GM23338 (cell line): ENCODE measurements at regions not wholly inside any gene's neighbourhood (a gene's known extent, or its start where the extent isn't known, plus 50 kb on each side); places are given as distances from the start of the nearest gene placed in this dataset.

Experiments used
- ATAC-seq: fragments of 200-7000 bp; cut with Tn5 transposase; 3 replicates; pipeline ENCODE4 v1.9.1; 2020
- DNase-seq: peaks from one replicate; pipeline ENCODE4 v3.0.0-alpha.2; 2015; ENCODE audit warnings: low spot score
- H2AFZ ChIP-seq: fragments of 200-600 bp; sonication (generic); 2 replicates; pipeline ENCODE4 v1.8.0; 2016; ENCODE audit warnings: antibody characterized with exemption, mild to moderate bottlenecking, moderate library complexity
- H3F3A ChIP-seq: fragments of 200-600 bp; sonication (generic); replicated peaks from 2 replicates; pipeline ENCODE4 v1.8.0; 2017; ENCODE audit warnings: antibody characterized with exemption, mixed run types, low read depth
- H3K27ac ChIP-seq: fragments of 200-600 bp; sonication (generic); 2 replicates; pipeline ENCODE4 v1.6.1; 2016; ENCODE audit warnings: low read depth
- H3K27me3 ChIP-seq: fragments of 200-600 bp; sonication (generic); 2 replicates; pipeline ENCODE4 v1.8.0; 2016; ENCODE audit warnings: mild to moderate bottlenecking, mixed run types, moderate library complexity; ENCODE audit not compliant: insufficient read depth
- H3K36me3 ChIP-seq: fragments of 200-600 bp; sonication (generic); 2 replicates; pipeline ENCODE4 v1.8.0; 2016; ENCODE audit warnings: mild to moderate bottlenecking; ENCODE audit not compliant: insufficient read depth
- H3K4me1 ChIP-seq: fragments of 200-600 bp; sonication (generic); 2 replicates; pipeline ENCODE4 v1.8.0; 2016; ENCODE audit warnings: mild to moderate bottlenecking, moderate library complexity; ENCODE audit not compliant: insufficient read depth
- H3K4me2 ChIP-seq: fragments of 200-600 bp; sonication (generic); 2 replicates; pipeline ENCODE4 v1.7.1; 2017; ENCODE audit warnings: mixed run types
- H3K4me3 ChIP-seq: fragments of 200-600 bp; sonication (generic); 2 replicates; pipeline ENCODE4 v1.6.1; 2016; ENCODE audit warnings: mixed run types
- H3K79me2 ChIP-seq: fragments of 200-600 bp; sonication (generic); replicated peaks from 2 replicates; pipeline ENCODE4 v1.8.0; 2017; ENCODE audit warnings: mild to moderate bottlenecking; ENCODE audit not compliant: insufficient read depth
- H3K9me2 ChIP-seq: fragments of 200-600 bp; sonication (generic); 2 replicates; pipeline ENCODE4 v1.8.0; 2017; ENCODE audit not compliant: insufficient read depth
- H4K20me1 ChIP-seq: fragments of 200-600 bp; sonication (generic); replicated peaks from 2 replicates; pipeline ENCODE4 v1.8.0; 2017; ENCODE audit warnings: mild to moderate bottlenecking; ENCODE audit not compliant: insufficient read depth
- H3K27ac Mint-ChIP-seq: 2 replicates; pipeline ENCODE4 v1.8.0; 2020; ENCODE audit warnings: inconsistent platforms, mild to moderate bottlenecking, moderate library complexity, mixed read lengths
- H3K27me3 Mint-ChIP-seq: 3 replicates; pipeline ENCODE4 v1.8.0; 2022; ENCODE audit warnings: low read depth, mild to moderate bottlenecking, moderate library complexity, mixed read lengths, inconsistent platforms; ENCODE audit not compliant: insufficient read depth, poor library complexity
- H3K36me3 Mint-ChIP-seq: 3 replicates; pipeline ENCODE4 v1.8.0; 2021; ENCODE audit warnings: low read depth, mild to moderate bottlenecking, inconsistent platforms, moderate library complexity, mixed read lengths
- H3K4me1 Mint-ChIP-seq: 3 replicates; pipeline ENCODE4 v1.8.0; 2020; ENCODE audit warnings: mild to moderate bottlenecking, inconsistent platforms, mixed read lengths
- H3K4me3 Mint-ChIP-seq: 3 replicates; pipeline ENCODE4 v1.8.0; 2021; ENCODE audit warnings: moderate library complexity, mild to moderate bottlenecking, inconsistent platforms, mixed read lengths
- H3K9me3 Mint-ChIP-seq: 3 replicates; pipeline ENCODE4 v1.8.0; 2020; ENCODE audit warnings: moderate library complexity, mild to moderate bottlenecking, inconsistent platforms, mixed read lengths
- CTCF ChIP-seq, 2 experiments: fragments of 200-600 bp in 1 of 2; sonication (generic) in 1 of 2; conservative IDR thresholded peaks; 2 replicates each; pipeline versions ENCODE4 v1.5.1 to v1.6.1; 2016 to 2017; ENCODE audit warnings: antibody characterized with exemption in 2 of 2, low read depth in 2 of 2, mild to moderate bottlenecking in 2 of 2, moderate library complexity in 1 of 2
- ETS1 ChIP-seq: IDR thresholded peaks from 2 replicates; pipeline ENCODE4 v1.6.1; 2016; ENCODE audit warnings: antibody characterized with exemption
- EZH2phosphoT487 ChIP-seq: fragments of 200-600 bp; sonication (generic); IDR thresholded peaks from one replicate; pipeline ENCODE4 v1.8.1; 2018; ENCODE audit warnings: antibody characterized with exemption; ENCODE audit not compliant: unreplicated experiment
- ZNF462 ChIP-seq: fragments of 250-450 bp; sonication (Bioruptor Pico); IDR thresholded peaks from 2 replicates; pipeline ENCODE4 v1.5.0; 2020; ENCODE audit warnings: mild to moderate bottlenecking, moderate library complexity

GRCh38 chr2:58959996-58960395, 718.9 kb upstream of the FANCL start:
- H3K27ac ChIP-seq, result no peak overlapping the region
- no peaks in the 10 kb centered on the region for H3K79me2 ChIP-seq
- DNase-seq (no peak), ATAC-seq (no peak)
- Mint-ChIP-seq H3K9me3 (no peaks in the 10 kb centered on the region), H3K27me3 (peaks cover 4% of the 10 kb centered on the region), H3K4me3 (no peak overlapping the region), H3K27ac (no peak overlapping the region), H3K36me3 (no peaks in the 10 kb centered on the region), H3K4me1 (peaks cover 19% of the 10 kb centered on the region)
- H3K9me2 ChIP-seq, result no peaks in the 10 kb centered on the region
- H3K27me3 ChIP-seq, result no peaks in the 10 kb centered on the region
- no peaks in the 10 kb centered on the region for H3K36me3 ChIP-seq
- no peaks in the 10 kb centered on the region for H3F3A ChIP-seq
- no peak overlapping the region for H3K4me3 ChIP-seq
- H2AFZ ChIP-seq, result peak overlapping the region; percentile 19; the same call in 1 of the 2 replicates
- peaks cover 11% of the 10 kb centered on the region for H3K4me1 ChIP-seq
- TF ChIP-seq EZH2phosphoT487 (no peak), ZNF462 (CRISPR knock-in tag) (no peak), ETS1 (no peak), CTCF (conservative IDR thresholded peaks at IDR 0.05; ENCODE audit: low read depth in 2 of 2) (no peak)
- H4K20me1 ChIP-seq, result no peaks in the 10 kb centered on the region
- no peak overlapping the region for H3K4me2 ChIP-seq
